ENCODE measurements at regions not wholly inside any gene's neighbourhood (a gene's known extent, or its start where the extent isn't known, plus 50 kb on each side); places are given as distances from the start of the nearest gene placed in this dataset.

DNA sequence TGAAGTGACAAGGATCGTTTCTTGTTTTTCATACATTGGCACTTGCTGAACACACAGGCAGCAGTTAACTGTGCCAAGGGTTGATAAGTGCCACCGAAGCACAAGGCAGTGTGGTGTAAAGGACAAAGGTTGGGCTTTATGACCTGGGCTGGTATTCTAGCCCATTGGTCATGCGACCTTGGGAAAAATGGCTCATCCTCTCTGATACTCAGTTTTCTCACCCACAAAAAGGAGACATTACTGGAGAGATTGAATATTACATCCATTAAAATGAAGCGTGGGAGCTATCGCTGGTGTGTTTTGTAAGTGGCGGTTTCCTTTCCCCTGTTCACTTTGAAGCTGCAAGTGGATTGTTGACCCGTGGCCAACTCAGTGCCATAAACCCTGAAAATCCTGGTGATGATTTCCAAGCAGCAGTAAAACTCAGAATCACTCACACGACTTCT is 216.9 kb downstream of the HAPSTR1 start:
- Histone ChIP-seq H3K79me1 (ENCODE audit: low read depth, low read length) (no peaks in the 10 kb centered on the region), H4K8ac (ENCODE audit: low read depth, low read length) (no peak overlapping the region), H3K4me2 (ENCODE audit: insufficient read depth, low read length, poor library complexity, severe bottlenecking) (no peak overlapping the region), H3K9ac (ENCODE audit: low read depth, low read length, poor library complexity) (no peak overlapping the region), H2BK120ac (ENCODE audit: low read depth, low read length) (no peak overlapping the region), H3K4me3 (ENCODE audit: low read length in 2 of 2) (no peak overlapping the region), H2BK5ac (ENCODE audit: low read length) (no peak overlapping the region), H3K23ac (ENCODE audit: low read depth, low read length, poor library complexity) (no peak overlapping the region), H3K18ac (ENCODE audit: low read length) (no peak overlapping the region), H4K91ac (ENCODE audit: low read depth, low read length, poor library complexity) (no peak overlapping the region), H3K27me3 (ENCODE audit: control insufficient read depth in 3 of 3, insufficient read depth in 3 of 3, low read depth in 1 of 3, low read length in 3 of 3) (no peaks in the 10 kb centered on the region), H3K4me1 (ENCODE audit: control insufficient read depth in 2 of 2, insufficient read depth in 1 of 2, low read depth in 1 of 2, low read length in 2 of 2) (peaks cover 0 to 5% of the 10 kb centered on the region in 2 donors), H2AFZ (ENCODE audit: low read length) (no peak overlapping the region), H3K9me3 (replicated peaks in 1 of 2; ENCODE audit: control insufficient read depth in 2 of 2, insufficient read depth in 1 of 2, low read depth in 1 of 2, low read length in 2 of 2) (no peaks in the 10 kb centered on the region), H2BK12ac (ENCODE audit: low read length) (no peak overlapping the region), H3K27ac (replicated peaks; ENCODE audit: low read length) (no peak overlapping the region), H2BK15ac (ENCODE audit: low read length) (no peak overlapping the region), H2AK5ac (ENCODE audit: low read depth, low read length) (no peak overlapping the region), H3K4ac (ENCODE audit: low read length) (no peak overlapping the region), H3K14ac (ENCODE audit: low read length) (no peak overlapping the region), H3K36me3 (replicated peaks in 1 of 2; ENCODE audit: control insufficient read depth in 2 of 2, insufficient read depth in 2 of 2, low read length in 2 of 2) (no peaks in the 10 kb centered on the region)
- DNase-seq (ENCODE audit: low spot score) = no peak
- no CpG with 5 or more reads among the region's 8 CpGs for WGBS, 2 donors (ENCODE audit: extremely low coverage in 2 of 2, insufficient read length in 2 of 2, insufficient replicate concordance in 1 of 2)

DNA sequence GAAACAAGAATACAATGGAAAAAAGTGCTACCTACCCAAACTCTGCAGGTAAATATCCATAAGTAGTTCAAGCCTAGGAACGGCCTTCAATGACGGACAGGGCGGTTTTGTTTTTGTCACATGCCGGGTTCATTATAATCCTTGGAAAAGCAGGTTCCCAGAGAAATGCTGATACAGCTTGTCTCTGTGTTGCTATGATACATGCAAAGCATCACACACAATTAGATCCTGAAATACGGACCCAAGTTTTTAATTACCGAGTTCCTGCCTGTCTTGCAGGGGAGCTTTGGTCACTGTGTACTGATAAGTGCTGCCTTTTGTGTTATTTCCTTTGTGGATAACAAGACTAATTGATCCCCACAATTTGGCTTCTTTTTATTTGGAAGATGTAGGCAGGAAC is 217.4 kb downstream of the HAPSTR1 start:
- Histone ChIP-seq H4K91ac (ENCODE audit: low read depth, low read length, poor library complexity) (no peak overlapping the region), H3K14ac (ENCODE audit: low read length) (no peak overlapping the region), H3K9ac (ENCODE audit: low read depth, low read length, poor library complexity) (no peak overlapping the region), H2BK12ac (ENCODE audit: low read length) (no peak overlapping the region), H3K27me3 (ENCODE audit: control insufficient read depth in 3 of 3, insufficient read depth in 3 of 3, low read depth in 1 of 3, low read length in 3 of 3) (no peaks in the 10 kb centered on the region), H2BK120ac (ENCODE audit: low read depth, low read length) (no peak overlapping the region), H3K4me3 (ENCODE audit: low read length in 2 of 2) (no peak overlapping the region), H2BK5ac (ENCODE audit: low read length) (no peak overlapping the region), H3K27ac (replicated peaks; ENCODE audit: low read length) (no peak overlapping the region), H3K4me1 (ENCODE audit: control insufficient read depth in 2 of 2, insufficient read depth in 1 of 2, low read depth in 1 of 2, low read length in 2 of 2) (peaks cover 0 to 5% of the 10 kb centered on the region in 2 donors), H3K79me1 (ENCODE audit: low read depth, low read length) (no peaks in the 10 kb centered on the region), H2AFZ (ENCODE audit: low read length) (no peak overlapping the region), H3K23ac (ENCODE audit: low read depth, low read length, poor library complexity) (no peak overlapping the region), H3K36me3 (replicated peaks in 1 of 2; ENCODE audit: control insufficient read depth in 2 of 2, insufficient read depth in 2 of 2, low read length in 2 of 2) (no peaks in the 10 kb centered on the region), H2BK15ac (ENCODE audit: low read length) (no peak overlapping the region), H3K9me3 (replicated peaks in 1 of 2; ENCODE audit: control insufficient read depth in 2 of 2, insufficient read depth in 1 of 2, low read depth in 1 of 2, low read length in 2 of 2) (no peaks in the 10 kb centered on the region), H3K18ac (ENCODE audit: low read length) (no peak overlapping the region), H3K4me2 (ENCODE audit: insufficient read depth, low read length, poor library complexity, severe bottlenecking) (no peak overlapping the region), H3K4ac (ENCODE audit: low read length) (no peak overlapping the region), H4K8ac (ENCODE audit: low read depth, low read length) (no peak overlapping the region), H2AK5ac (ENCODE audit: low read depth, low read length) (no peak overlapping the region)
- no CpG with 5 or more reads among the region's 6 CpGs for WGBS, 2 donors (ENCODE audit: extremely low coverage in 2 of 2, insufficient read length in 2 of 2, insufficient replicate concordance in 1 of 2)
- DNase-seq (ENCODE audit: low spot score) = no peak

DNA sequence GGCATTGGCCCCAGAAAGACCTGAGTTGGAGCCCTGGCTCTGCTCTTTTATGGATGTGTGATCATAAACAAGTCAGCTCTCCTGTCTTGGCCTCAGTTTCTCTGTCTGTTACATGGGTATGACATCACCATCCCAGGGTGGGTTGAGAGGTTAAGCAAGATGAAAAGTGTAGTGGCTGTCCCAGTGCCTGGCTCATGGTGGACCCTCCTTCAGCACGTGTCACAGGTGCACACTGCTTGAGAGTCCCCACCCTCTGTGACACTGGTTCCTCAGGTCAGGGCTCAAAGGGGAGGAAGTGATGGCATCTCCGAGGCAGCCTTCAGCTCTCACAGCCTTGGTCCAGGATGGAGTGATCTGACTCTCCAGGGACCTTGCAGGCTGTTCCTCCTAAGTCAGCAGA is 218.4 kb downstream of the HAPSTR1 start:
- DNase-seq (ENCODE audit: low spot score) = no peak
- Histone ChIP-seq H3K14ac (ENCODE audit: low read length) (peak overlapping the region; percentile 49), H4K8ac (ENCODE audit: low read depth, low read length) (no peak overlapping the region), H3K23ac (ENCODE audit: low read depth, low read length, poor library complexity) (no peak overlapping the region), H4K91ac (ENCODE audit: low read depth, low read length, poor library complexity) (no peak overlapping the region), H3K27me3 (ENCODE audit: control insufficient read depth in 3 of 3, insufficient read depth in 3 of 3, low read depth in 1 of 3, low read length in 3 of 3) (no peaks in the 10 kb centered on the region), H3K36me3 (replicated peaks in 1 of 2; ENCODE audit: control insufficient read depth in 2 of 2, insufficient read depth in 2 of 2, low read length in 2 of 2) (no peaks in the 10 kb centered on the region), H2BK12ac (ENCODE audit: low read length) (no peak overlapping the region), H3K79me1 (ENCODE audit: low read depth, low read length) (no peaks in the 10 kb centered on the region), H3K27ac (replicated peaks; ENCODE audit: low read length) (no peak overlapping the region), H3K9ac (ENCODE audit: low read depth, low read length, poor library complexity) (no peak overlapping the region), H3K18ac (ENCODE audit: low read length) (peak overlapping the region; percentile 54), H3K4me1 (ENCODE audit: control insufficient read depth in 2 of 2, insufficient read depth in 1 of 2, low read depth in 1 of 2, low read length in 2 of 2) (peaks cover 0 to 5% of the 10 kb centered on the region in 2 donors), H2BK15ac (ENCODE audit: low read length) (no peak overlapping the region), H3K4me2 (ENCODE audit: insufficient read depth, low read length, poor library complexity, severe bottlenecking) (no peak overlapping the region), H3K9me3 (replicated peaks in 1 of 2; ENCODE audit: control insufficient read depth in 2 of 2, insufficient read depth in 1 of 2, low read depth in 1 of 2, low read length in 2 of 2) (no peaks in the 10 kb centered on the region), H2AK5ac (ENCODE audit: low read depth, low read length) (peak overlapping the region; percentile 18), H2BK120ac (ENCODE audit: low read depth, low read length) (no peak overlapping the region), H3K4ac (ENCODE audit: low read length) (no peak overlapping the region), H2AFZ (ENCODE audit: low read length) (no peak overlapping the region), H3K4me3 (ENCODE audit: low read length in 2 of 2) (no peak overlapping the region), H2BK5ac (ENCODE audit: low read length) (no peak overlapping the region)
- WGBS, 2 donors (ENCODE audit: extremely low coverage in 2 of 2, insufficient read length in 2 of 2, insufficient replicate concordance in 1 of 2) = no CpG with 5 or more reads among the region's 2 CpGs

- Histone ChIP-seq H3K27ac (replicated peaks; ENCODE audit: low read length) (no peak overlapping the region), H3K18ac (ENCODE audit: low read length) (no peak overlapping the region), H2BK5ac (ENCODE audit: low read length) (no peak overlapping the region), H2BK120ac (ENCODE audit: low read depth, low read length) (no peak overlapping the region), H4K91ac (ENCODE audit: low read depth, low read length, poor library complexity) (no peak overlapping the region), H4K8ac (ENCODE audit: low read depth, low read length) (no peak overlapping the region), H3K9me3 (replicated peaks in 1 of 2; ENCODE audit: control insufficient read depth in 2 of 2, insufficient read depth in 1 of 2, low read depth in 1 of 2, low read length in 2 of 2) (no peaks in the 10 kb centered on the region), H3K4me1 (ENCODE audit: control insufficient read depth in 2 of 2, insufficient read depth in 1 of 2, low read depth in 1 of 2, low read length in 2 of 2) (peaks cover 0 to 5% of the 10 kb centered on the region in 2 donors), H2BK15ac (ENCODE audit: low read length) (no peak overlapping the region), H3K4ac (ENCODE audit: low read length) (no peak overlapping the region), H3K14ac (ENCODE audit: low read length) (no peak overlapping the region), H3K36me3 (replicated peaks in 1 of 2; ENCODE audit: control insufficient read depth in 2 of 2, insufficient read depth in 2 of 2, low read length in 2 of 2) (no peaks in the 10 kb centered on the region), H2AK5ac (ENCODE audit: low read depth, low read length) (no peak overlapping the region), H3K23ac (ENCODE audit: low read depth, low read length, poor library complexity) (no peak overlapping the region), H3K4me2 (ENCODE audit: insufficient read depth, low read length, poor library complexity, severe bottlenecking) (no peak overlapping the region), H3K27me3 (ENCODE audit: control insufficient read depth in 3 of 3, insufficient read depth in 3 of 3, low read depth in 1 of 3, low read length in 3 of 3) (no peaks in the 10 kb centered on the region), H2BK12ac (ENCODE audit: low read length) (no peak overlapping the region), H3K9ac (ENCODE audit: low read depth, low read length, poor library complexity) (no peak overlapping the region), H3K4me3 (ENCODE audit: low read length in 2 of 2) (no peak overlapping the region), H3K79me1 (ENCODE audit: low read depth, low read length) (no peaks in the 10 kb centered on the region), H2AFZ (ENCODE audit: low read length) (no peak overlapping the region)
- no CpG with 5 or more reads among the region's 5 CpGs for WGBS, 2 donors (ENCODE audit: extremely low coverage in 2 of 2, insufficient read length in 2 of 2, insufficient replicate concordance in 1 of 2)
- no peak for DNase-seq (ENCODE audit: low spot score)
Observed at GRCh38 chr16:9311303-9311954, 220.0 kb downstream of the HAPSTR1 start.

Measured in neuronal stem cell (in vitro differentiated cells).